NOMO-1 (cell line): ENCODE measurements at regions not wholly inside any gene's neighbourhood (a gene's known extent, or its start where the extent isn't known, plus 50 kb on each side); places are given as distances from the start of the nearest gene placed in this dataset.

ENCODE experiments used
- DNase-seq, 2 experiments: peaks; one replicate each; lab custom pipeline; 2025; ENCODE audit not compliant: unreplicated experiment in 2 of 2; lab: John Stamatoyannopoulos, UW

- DNase-seq: peak; percentile 10 to 60
Observed at GRCh38 chr7:25619963-25620799, 391.9 kb upstream of the NPVF start.

- no peak for DNase-seq
Observed at GRCh38 chr7:25621993-25622392, 393.7 kb upstream of the NPVF start.

- DNase-seq: no peak
Observed at GRCh38 chr7:25622695-25623094, 394.4 kb upstream of the NPVF start.

GRCh38 chr7:25624051-25624450 lies 395.8 kb upstream of the NPVF start:
- no peak for DNase-seq

- DNase-seq: no peak
Observed at GRCh38 chr7:25624833-25625232, 396.5 kb upstream of the NPVF start.

- peak; percentile 45 to 68 for DNase-seq
Observed at GRCh38 chr7:25625306-25625992, 397.2 kb upstream of the NPVF start.

GRCh38 chr7:25626451-25627131 lies 398.3 kb upstream of the NPVF start:
- DNase-seq: no peak

GRCh38 chr7:25628446-25628845 lies 400.2 kb upstream of the NPVF start:
- DNase-seq: no peak

- no peak for DNase-seq
Observed at GRCh38 chr7:25632616-25633015, 404.3 kb upstream of the NPVF start.

GRCh38 chr7:25633426-25634036 lies 405.2 kb upstream of the NPVF start:
- DNase-seq: no peak

- no peak for DNase-seq
Observed at GRCh38 chr7:25636168-25636567, 407.9 kb upstream of the NPVF start.

GRCh38 chr7:25636871-25637283 lies 408.6 kb upstream of the NPVF start:
- no peak for DNase-seq

GRCh38 chr7:25638068-25638467 lies 409.8 kb upstream of the NPVF start:
- no peak for DNase-seq

GRCh38 chr7:25638590-25639244 lies 410.4 kb upstream of the NPVF start:
- DNase-seq: no peak

- DNase-seq: no peak
Observed at GRCh38 chr7:25642849-25643248, 414.6 kb upstream of the NPVF start.

GRCh38 chr7:25643286-25643685 lies 415.0 kb upstream of the NPVF start:
- DNase-seq: peak; percentile 48 to 82

GRCh38 chr7:25643770-25644394 lies 415.6 kb upstream of the NPVF start:
- DNase-seq: peak; percentile 87 to 91

GRCh38 chr7:25646726-25647413 lies 418.6 kb upstream of the NPVF start:
- DNase-seq: no peak

- DNase-seq: no peak
Observed at GRCh38 chr7:25647872-25648271, 419.6 kb upstream of the NPVF start.

- DNase-seq: no peak
Observed at GRCh38 chr7:25652366-25652765, 424.1 kb upstream of the NPVF start.
